ENCODE measurements at regions not wholly inside any gene's neighbourhood (a gene's known extent, or its start where the extent isn't known, plus 50 kb on each side); places are given as distances from the start of the nearest gene placed in this dataset.
"Not testable (repeated sequence)": the region's sequence is repeated elsewhere in the genome, so short reads cannot be mapped to it uniquely, and the experiment has no call there.

DNA sequence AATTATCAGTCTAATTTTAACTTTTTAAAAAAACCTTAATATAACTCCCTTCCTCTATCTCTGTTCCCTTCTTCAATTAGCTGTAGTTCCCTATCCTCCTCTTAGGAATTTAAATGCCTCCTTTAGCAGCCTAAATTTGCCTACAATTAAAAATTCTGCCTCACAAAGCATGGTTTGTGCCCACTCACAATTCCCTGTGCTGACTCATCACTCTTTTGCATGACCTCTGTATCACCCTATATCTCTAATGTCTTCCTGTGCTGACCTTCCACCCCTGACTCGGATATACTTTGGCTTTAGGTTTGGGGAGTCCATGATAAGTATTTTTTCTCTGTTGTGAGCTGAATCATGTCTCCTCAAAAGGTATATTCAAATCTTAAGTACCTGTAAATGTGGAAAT lies 253.6 kb downstream of the RNF144B start:
- no peak overlapping the region for H3K27ac ChIP-seq (ENCODE audit: low read depth, low read length)
- no peak overlapping the region for H3K9ac ChIP-seq (ENCODE audit: low read length)
- no peaks in the 10 kb centered on the region for H3K36me3 ChIP-seq (ENCODE audit: control insufficient read depth, insufficient read depth, low read length)
- no peaks in the 10 kb centered on the region for H3K27me3 ChIP-seq (ENCODE audit: control insufficient read depth, insufficient read depth, low read length)
- no peaks in the 10 kb centered on the region for H3K4me1 ChIP-seq (ENCODE audit: control insufficient read depth, insufficient read depth, low read length)
- no peak overlapping the region for H3K4me3 ChIP-seq (ENCODE audit: low read length)

DNA sequence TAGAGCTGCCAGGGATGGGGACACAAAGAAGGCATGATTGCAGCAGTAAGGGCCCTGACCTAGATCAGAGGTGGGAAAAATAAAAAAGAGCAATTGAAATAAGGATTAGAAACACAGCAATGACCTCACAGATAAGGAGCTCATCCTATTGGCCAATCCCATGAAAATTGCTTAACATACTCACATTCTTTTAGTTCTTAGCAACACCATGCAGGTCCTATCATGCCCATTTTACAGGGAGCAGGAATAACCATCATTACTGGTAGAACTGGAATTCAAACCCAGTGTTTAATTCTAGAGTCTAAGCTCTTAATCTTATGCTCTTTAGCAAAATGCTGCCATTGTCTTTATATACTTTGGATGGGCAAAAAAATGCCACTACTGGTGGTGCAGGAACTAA lies 267.7 kb downstream of the RNF144B start:
- Histone ChIP-seq H3K4me3 (ENCODE audit: low read length) (no peak overlapping the region), H3K9ac (ENCODE audit: low read length) (no peak overlapping the region), H3K4me1 (ENCODE audit: control insufficient read depth, insufficient read depth, low read length) (no peaks in the 10 kb centered on the region), H3K27ac (ENCODE audit: low read depth, low read length) (no peak overlapping the region), H3K27me3 (ENCODE audit: control insufficient read depth, insufficient read depth, low read length) (no peaks in the 10 kb centered on the region), H3K36me3 (ENCODE audit: control insufficient read depth, insufficient read depth, low read length) (no peaks in the 10 kb centered on the region)

DNA sequence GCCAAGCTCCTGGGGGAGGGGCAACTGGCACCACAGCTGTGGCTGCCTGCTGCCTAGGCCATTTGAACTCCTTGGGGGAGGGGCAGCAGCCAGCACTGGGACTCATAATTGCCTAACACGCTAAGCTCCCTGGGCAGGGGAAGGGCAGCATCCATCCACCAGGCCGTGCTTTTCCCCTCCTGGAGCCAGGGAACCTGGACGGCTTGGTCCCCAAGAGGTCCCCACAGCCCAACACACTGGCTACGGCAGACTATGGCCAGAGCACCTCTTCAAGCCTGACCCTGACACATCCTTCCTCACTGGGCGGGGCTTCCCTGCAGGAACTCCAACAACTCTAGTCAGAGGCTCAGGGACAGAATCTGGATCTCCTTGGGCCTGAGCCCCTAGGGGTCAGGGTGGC lies 269.4 kb downstream of the RNF144B start:
- Histone ChIP-seq H3K27ac (ENCODE audit: low read depth, low read length) (no peak overlapping the region), H3K36me3 (ENCODE audit: control insufficient read depth, insufficient read depth, low read length) (no peaks in the 10 kb centered on the region), H3K4me3 (ENCODE audit: low read length) (no peak overlapping the region), H3K27me3 (ENCODE audit: control insufficient read depth, insufficient read depth, low read length) (no peaks in the 10 kb centered on the region), H3K9ac (ENCODE audit: low read length) (no peak overlapping the region), H3K4me1 (ENCODE audit: control insufficient read depth, insufficient read depth, low read length) (no peaks in the 10 kb centered on the region)

DNA sequence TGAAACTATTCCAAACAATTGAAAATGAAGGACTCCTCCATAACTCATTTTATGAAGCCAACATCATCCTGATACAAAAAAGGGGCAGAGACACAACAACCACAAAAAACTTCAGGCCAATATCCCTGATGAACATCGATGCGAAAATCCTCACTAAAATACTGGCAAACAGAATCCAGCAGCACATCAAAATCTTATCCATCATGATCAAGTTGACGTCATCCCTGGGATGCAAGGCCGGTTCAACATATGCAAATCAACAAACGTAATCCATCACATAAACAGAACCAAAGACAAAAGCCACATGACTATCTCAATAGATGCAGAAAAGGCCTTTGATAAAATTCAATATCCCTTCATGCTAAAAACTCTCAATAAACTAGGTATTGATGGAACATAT lies 272.8 kb downstream of the RNF144B start:
- not testable (repeated sequence) for H3K9ac ChIP-seq (ENCODE audit: low read length); H3K36me3 ChIP-seq (ENCODE audit: control insufficient read depth, insufficient read depth, low read length); H3K27me3 ChIP-seq (ENCODE audit: control insufficient read depth, insufficient read depth, low read length); H3K4me1 ChIP-seq (ENCODE audit: control insufficient read depth, insufficient read depth, low read length); H3K4me3 ChIP-seq (ENCODE audit: low read length); H3K27ac ChIP-seq (ENCODE audit: low read depth, low read length)

DNA sequence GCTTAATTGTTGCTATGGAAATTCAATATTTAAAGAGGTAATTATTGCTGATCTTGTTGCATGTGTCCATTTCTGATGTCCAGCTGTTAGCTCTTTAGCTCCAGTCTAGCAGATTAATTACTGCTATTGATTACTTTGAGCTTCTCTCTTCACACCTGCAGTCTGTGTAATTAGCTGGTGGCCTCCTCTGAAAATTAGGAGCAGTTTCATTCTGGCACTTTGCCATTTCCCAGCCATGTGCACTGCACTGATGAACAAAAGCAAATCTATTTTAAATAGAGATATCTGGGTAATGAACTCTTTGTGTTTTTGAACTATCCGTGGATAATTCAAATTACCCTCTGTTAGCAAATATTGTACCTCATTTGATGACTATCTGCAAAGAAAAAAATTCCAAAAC lies 275.9 kb downstream of the RNF144B start:
- no peaks in the 10 kb centered on the region for H3K4me1 ChIP-seq (ENCODE audit: control insufficient read depth, insufficient read depth, low read length)
- H3K4me3 ChIP-seq (ENCODE audit: low read length): no peak overlapping the region
- H3K9ac ChIP-seq (ENCODE audit: low read length): no peak overlapping the region
- no peak overlapping the region for H3K27ac ChIP-seq (ENCODE audit: low read depth, low read length)
- no peaks in the 10 kb centered on the region for H3K36me3 ChIP-seq (ENCODE audit: control insufficient read depth, insufficient read depth, low read length)
- H3K27me3 ChIP-seq (ENCODE audit: control insufficient read depth, insufficient read depth, low read length): no peaks in the 10 kb centered on the region

DNA sequence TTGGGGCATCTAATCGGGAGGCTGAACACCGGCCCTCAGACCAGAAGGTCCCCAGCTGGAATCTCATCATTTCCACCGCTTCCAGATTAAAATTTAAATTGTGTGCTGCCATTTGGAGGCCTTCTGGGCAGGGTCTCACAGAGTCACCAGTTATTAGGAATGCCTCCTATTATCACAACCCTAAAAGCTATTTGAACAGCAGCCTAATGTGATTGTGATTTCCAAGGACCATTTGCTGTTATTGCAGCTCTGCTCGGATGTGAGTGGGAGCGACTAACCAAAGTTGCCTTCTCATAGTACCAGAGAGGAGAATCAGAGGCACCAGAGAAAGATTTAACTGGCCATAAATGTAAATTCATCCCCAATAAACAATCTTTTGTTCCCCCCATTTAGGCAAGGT lies 277.3 kb downstream of the RNF144B start:
- Histone ChIP-seq H3K4me1 (ENCODE audit: control insufficient read depth, insufficient read depth, low read length) (no peaks in the 10 kb centered on the region), H3K9ac (ENCODE audit: low read length) (no peak overlapping the region), H3K27ac (ENCODE audit: low read depth, low read length) (no peak overlapping the region), H3K4me3 (ENCODE audit: low read length) (no peak overlapping the region), H3K36me3 (ENCODE audit: control insufficient read depth, insufficient read depth, low read length) (no peaks in the 10 kb centered on the region), H3K27me3 (ENCODE audit: control insufficient read depth, insufficient read depth, low read length) (no peaks in the 10 kb centered on the region)

DNA sequence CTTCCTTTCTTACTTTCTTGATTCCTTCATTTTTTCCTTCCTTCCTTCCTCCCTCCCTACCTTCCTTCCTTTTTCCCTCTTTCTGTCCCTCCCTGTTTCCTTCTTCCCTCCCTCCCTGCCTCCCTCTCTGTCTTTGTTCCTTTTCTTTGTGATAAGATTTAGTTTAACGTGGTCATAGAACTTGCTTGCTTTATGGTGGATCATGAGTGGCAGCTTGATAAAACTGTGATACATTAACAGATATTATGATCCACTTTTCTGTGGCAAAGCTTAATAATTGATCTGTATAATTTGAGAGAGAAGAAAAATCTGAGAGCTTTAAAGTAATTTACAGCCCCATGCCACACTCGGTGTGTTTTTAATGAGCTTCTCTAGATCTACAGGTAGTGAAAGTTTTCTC lies 280.5 kb downstream of the RNF144B start:
- Histone ChIP-seq H3K4me3 (ENCODE audit: low read length) (no peak overlapping the region), H3K36me3 (ENCODE audit: control insufficient read depth, insufficient read depth, low read length) (no peaks in the 10 kb centered on the region), H3K9ac (ENCODE audit: low read length) (no peak overlapping the region), H3K27me3 (ENCODE audit: control insufficient read depth, insufficient read depth, low read length) (no peaks in the 10 kb centered on the region), H3K4me1 (ENCODE audit: control insufficient read depth, insufficient read depth, low read length) (no peaks in the 10 kb centered on the region), H3K27ac (ENCODE audit: low read depth, low read length) (no peak overlapping the region)

DNA sequence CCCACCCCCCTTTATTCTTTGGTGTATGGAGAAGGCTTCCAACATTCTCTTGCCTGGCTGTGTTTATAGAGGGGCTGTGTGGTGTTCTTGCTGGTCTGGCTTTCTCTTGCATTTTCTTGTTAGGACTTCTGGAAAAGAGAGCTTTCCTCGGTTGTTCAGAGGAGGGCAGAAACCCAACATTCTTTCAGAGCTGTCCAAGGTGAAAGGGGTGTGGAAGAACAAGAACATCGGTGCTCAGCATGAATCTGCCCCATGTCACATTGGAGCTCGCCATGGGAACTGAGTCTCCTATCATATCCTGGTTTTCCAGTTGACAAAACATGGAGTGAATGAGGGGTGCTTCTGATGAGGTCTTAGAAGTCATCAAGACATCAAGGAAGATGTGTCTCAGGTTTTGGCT lies 281.8 kb downstream of the RNF144B start:
- no peak overlapping the region for H3K4me3 ChIP-seq (ENCODE audit: low read length)
- no peaks in the 10 kb centered on the region for H3K27me3 ChIP-seq (ENCODE audit: control insufficient read depth, insufficient read depth, low read length)
- no peaks in the 10 kb centered on the region for H3K4me1 ChIP-seq (ENCODE audit: control insufficient read depth, insufficient read depth, low read length)
- H3K36me3 ChIP-seq (ENCODE audit: control insufficient read depth, insufficient read depth, low read length): no peaks in the 10 kb centered on the region
- H3K27ac ChIP-seq (ENCODE audit: low read depth, low read length): no peak overlapping the region
- no peak overlapping the region for H3K9ac ChIP-seq (ENCODE audit: low read length)

DNA sequence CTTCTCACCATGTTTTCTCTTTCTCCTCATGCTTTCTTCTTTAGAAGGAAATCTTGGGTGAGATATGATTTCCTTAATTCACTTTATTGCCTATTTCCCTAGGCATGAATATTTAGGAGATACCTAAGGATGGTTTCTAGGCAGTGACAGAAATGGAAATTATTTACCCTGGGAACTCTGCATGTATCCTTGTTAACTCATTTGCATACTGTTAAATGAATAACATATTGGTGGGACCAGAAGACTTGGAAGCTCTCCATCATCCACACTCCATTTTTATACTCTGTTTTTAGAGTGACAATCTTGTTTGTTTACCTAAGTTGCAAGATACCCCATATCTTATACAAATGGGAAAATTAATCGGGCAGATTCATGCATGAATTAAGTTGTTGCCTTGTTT lies 285.7 kb downstream of the RNF144B start:
- Histone ChIP-seq H3K27ac (ENCODE audit: low read depth, low read length) (no peak overlapping the region), H3K9ac (ENCODE audit: low read length) (no peak overlapping the region), H3K4me1 (ENCODE audit: control insufficient read depth, insufficient read depth, low read length) (no peaks in the 10 kb centered on the region), H3K27me3 (ENCODE audit: control insufficient read depth, insufficient read depth, low read length) (no peaks in the 10 kb centered on the region), H3K36me3 (ENCODE audit: control insufficient read depth, insufficient read depth, low read length) (no peaks in the 10 kb centered on the region), H3K4me3 (ENCODE audit: low read length) (no peak overlapping the region)

DNA sequence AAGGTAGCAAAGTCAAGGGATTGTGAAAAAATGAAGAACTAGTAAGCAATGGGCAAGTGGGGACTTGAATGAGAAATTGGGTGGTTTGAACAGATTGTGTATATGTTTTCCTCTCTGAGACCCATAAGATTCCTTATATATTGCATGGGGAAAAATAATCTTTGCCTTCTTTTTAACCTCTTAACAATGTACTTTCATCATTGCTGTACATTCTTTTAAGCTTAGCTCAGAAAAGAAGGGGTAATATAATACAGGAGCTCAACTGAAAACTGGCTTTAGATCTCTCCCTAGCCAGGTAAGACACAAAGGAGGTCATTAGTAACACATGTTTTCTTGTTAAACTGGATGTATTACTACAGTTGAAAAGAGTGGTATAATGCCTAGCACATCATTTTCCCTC lies 287.2 kb downstream of the RNF144B start:
- Histone ChIP-seq H3K27ac (ENCODE audit: low read depth, low read length) (no peak overlapping the region), H3K36me3 (ENCODE audit: control insufficient read depth, insufficient read depth, low read length) (no peaks in the 10 kb centered on the region), H3K27me3 (ENCODE audit: control insufficient read depth, insufficient read depth, low read length) (no peaks in the 10 kb centered on the region), H3K4me3 (ENCODE audit: low read length) (no peak overlapping the region), H3K4me1 (ENCODE audit: control insufficient read depth, insufficient read depth, low read length) (no peaks in the 10 kb centered on the region), H3K9ac (ENCODE audit: low read length) (no peak overlapping the region)

DNA sequence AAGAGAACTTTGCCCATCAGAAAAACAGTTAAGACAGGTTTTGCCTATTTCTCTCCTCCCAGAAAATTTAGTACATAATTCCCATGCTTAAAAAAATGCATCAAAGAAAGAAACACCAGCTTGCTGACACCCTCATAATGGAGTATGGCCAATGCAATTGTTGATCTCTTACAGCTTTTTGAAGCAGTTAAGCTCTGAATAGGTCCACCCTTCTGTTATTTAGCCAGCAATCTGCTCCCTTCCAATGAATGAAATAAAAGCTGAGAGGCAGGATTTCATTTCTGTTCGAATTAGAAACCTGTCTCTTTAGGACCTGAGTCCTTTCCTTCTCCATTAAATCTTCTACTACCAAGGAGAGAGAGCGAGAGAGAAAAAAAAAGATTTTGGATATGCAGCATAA lies 288.7 kb downstream of the RNF144B start:
- Histone ChIP-seq H3K36me3 (ENCODE audit: control insufficient read depth, insufficient read depth, low read length) (no peaks in the 10 kb centered on the region), H3K27me3 (ENCODE audit: control insufficient read depth, insufficient read depth, low read length) (no peaks in the 10 kb centered on the region), H3K9ac (ENCODE audit: low read length) (no peak overlapping the region), H3K27ac (ENCODE audit: low read depth, low read length) (no peak overlapping the region), H3K4me3 (ENCODE audit: low read length) (no peak overlapping the region), H3K4me1 (ENCODE audit: control insufficient read depth, insufficient read depth, low read length) (no peaks in the 10 kb centered on the region)

DNA sequence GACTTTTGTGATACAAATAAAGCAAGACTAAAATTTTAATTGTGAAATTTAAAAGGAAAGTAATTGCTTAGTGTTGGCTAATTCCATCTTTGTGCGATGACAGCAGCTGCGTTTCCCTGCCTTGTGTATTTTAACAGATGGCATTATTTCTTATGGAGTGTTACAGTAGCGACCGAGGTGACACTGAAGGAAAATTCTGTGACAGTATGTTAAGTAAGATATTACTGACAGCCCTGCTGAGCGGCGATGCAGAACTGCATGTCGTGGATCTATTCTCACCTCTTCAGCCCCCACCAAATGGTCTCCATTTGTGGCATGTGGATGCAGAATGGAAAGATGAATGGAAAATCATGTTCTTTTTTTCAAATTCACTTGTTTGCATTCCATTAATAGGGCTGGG lies 289.4 kb downstream of the RNF144B start:
- no peak overlapping the region for H3K9ac ChIP-seq (ENCODE audit: low read length)
- H3K36me3 ChIP-seq (ENCODE audit: control insufficient read depth, insufficient read depth, low read length): no peaks in the 10 kb centered on the region
- H3K4me3 ChIP-seq (ENCODE audit: low read length): no peak overlapping the region
- H3K4me1 ChIP-seq (ENCODE audit: control insufficient read depth, insufficient read depth, low read length): no peaks in the 10 kb centered on the region
- no peaks in the 10 kb centered on the region for H3K27me3 ChIP-seq (ENCODE audit: control insufficient read depth, insufficient read depth, low read length)
- no peak overlapping the region for H3K27ac ChIP-seq (ENCODE audit: low read depth, low read length)

DNA sequence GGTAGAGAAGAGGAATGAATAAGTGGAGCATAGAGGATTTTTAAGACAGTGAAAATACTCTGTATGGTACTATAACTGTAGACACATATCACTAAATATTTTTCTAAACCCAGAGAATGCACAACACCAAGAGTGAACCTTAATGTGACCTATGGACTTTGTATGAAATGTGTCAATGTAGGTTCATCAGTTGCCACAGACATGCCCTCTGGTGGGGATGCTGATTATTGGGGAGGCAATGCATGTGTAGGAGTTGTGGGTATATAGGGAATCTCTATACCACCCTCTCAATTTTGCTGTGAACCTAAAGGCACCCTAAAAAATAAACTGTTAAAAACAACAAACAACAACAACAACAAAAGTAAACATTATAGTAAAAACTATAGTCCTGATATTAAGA lies 293.7 kb downstream of the RNF144B start:
- Histone ChIP-seq H3K9ac (ENCODE audit: low read length) (no peak overlapping the region), H3K27me3 (ENCODE audit: control insufficient read depth, insufficient read depth, low read length) (no peaks in the 10 kb centered on the region), H3K36me3 (ENCODE audit: control insufficient read depth, insufficient read depth, low read length) (no peaks in the 10 kb centered on the region), H3K27ac (ENCODE audit: low read depth, low read length) (no peak overlapping the region), H3K4me3 (ENCODE audit: low read length) (no peak overlapping the region), H3K4me1 (ENCODE audit: control insufficient read depth, insufficient read depth, low read length) (no peaks in the 10 kb centered on the region)
